ENCODE measurements at regions not wholly inside any gene's neighbourhood (a gene's known extent, or its start where the extent isn't known, plus 50 kb on each side); places are given as distances from the start of the nearest gene placed in this dataset.

- Histone ChIP-seq H3K27ac (ENCODE audit: extremely low read depth, low read depth, low read length) (no peak overlapping the region), H3K4me1 (ENCODE audit: control insufficient read depth, insufficient read depth, low read length) (no peaks in the 10 kb centered on the region), H3K36me3 (ENCODE audit: control insufficient read depth in 2 of 2, insufficient read depth in 1 of 2, low read length in 2 of 2) (no peaks in the 10 kb centered on the region), H3K4me3 (ENCODE audit: low read depth, low read length) (no peak overlapping the region), H3K9me3 (ENCODE audit: control insufficient read depth, insufficient read depth, low read depth, low read length) (no peaks in the 10 kb centered on the region)
- TF ChIP-seq, protein P1, sequence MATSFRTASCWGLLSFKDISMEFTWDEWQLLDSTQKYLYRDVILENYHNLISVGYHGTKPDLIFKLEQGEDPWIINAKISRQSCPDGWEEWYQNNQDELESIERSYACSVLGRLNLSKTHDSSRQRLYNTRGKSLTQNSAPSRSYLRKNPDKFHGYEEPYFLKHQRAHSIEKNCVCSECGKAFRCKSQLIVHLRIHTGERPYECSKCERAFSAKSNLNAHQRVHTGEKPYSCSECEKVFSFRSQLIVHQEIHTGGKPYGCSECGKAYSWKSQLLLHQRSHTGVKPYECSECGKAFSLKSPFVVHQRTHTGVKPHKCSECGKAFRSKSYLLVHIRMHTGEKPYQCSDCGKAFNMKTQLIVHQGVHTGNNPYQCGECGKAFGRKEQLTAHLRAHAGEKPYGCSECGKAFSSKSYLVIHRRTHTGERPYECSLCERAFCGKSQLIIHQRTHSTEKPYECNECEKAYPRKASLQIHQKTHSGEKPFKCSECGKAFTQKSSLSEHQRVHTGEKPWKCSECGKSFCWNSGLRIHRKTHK (tag by site-specific recombination; IDR thresholded peaks at IDR 0.05) = no peak
- no peak for TF ChIP-seq ZNF341 (tag by site-specific recombination; IDR thresholded peaks at IDR 0.05; ENCODE audit: low read depth)
- TF ChIP-seq ZNF629 (tag by site-specific recombination; IDR thresholded peaks at IDR 0.05) = no peak
- no peak for TF ChIP-seq ZNF521 (tag by site-specific recombination; IDR thresholded peaks at IDR 0.05)
- TF ChIP-seq ZNF354C (tag by site-specific recombination; IDR thresholded peaks at IDR 0.05; ENCODE audit: borderline replicate concordance, low read depth) = no peak
- no peak for TF ChIP-seq GLIS1 (tag by site-specific recombination; IDR thresholded peaks at IDR 0.05)
- TF ChIP-seq KLF16 (tag by site-specific recombination; IDR thresholded peaks at IDR 0.05) = no peak
- no peak for TF ChIP-seq ZNF292 (tag by site-specific recombination; IDR thresholded peaks at IDR 0.05; ENCODE audit: borderline replicate concordance, low read depth)
- no peak for TF ChIP-seq ZNF621 (tag by site-specific recombination; IDR thresholded peaks at IDR 0.05)
- POLR2A ChIA-PET = no interaction called here
- CTCF ChIA-PET = no interaction called here
These were observed 202.0 kb downstream of the FOXO1 start for GRCh38 chr13:40464337-40465014.

DNA sequence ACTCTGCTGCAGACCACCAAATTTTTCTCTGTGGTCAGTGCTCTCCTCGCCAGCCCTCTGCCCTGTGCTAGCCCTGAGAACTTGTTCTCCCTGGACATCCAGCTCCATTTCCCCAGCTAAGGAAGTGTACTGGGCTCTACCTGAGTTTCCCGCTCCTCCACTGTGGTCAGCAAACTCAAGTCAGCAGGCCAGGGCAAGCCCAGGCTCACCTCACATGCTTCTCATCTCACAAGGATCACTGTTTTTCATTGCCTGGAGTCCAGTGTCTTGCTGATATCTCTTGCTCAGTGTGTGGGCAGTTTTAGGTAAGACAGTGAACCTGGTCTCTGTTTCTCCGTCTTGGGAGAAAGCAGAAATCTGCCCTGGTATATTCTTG, 201.4 kb downstream of the FOXO1 start:
- H3K4me1 ChIP-seq (ENCODE audit: control insufficient read depth, insufficient read depth, low read length) = no peaks in the 10 kb centered on the region
- H3K27ac ChIP-seq (ENCODE audit: extremely low read depth, low read depth, low read length) = no peak overlapping the region
- H3K4me3 ChIP-seq (ENCODE audit: low read depth, low read length) = no peak overlapping the region
- TF ChIP-seq ZNF610 (tag by site-specific recombination; IDR thresholded peaks at IDR 0.05; ENCODE audit: borderline replicate concordance) (no peak), YY1 (tag by site-specific recombination; IDR thresholded peaks at IDR 0.05) (no peak), ZNF48 (tag by site-specific recombination; IDR thresholded peaks at IDR 0.05) (no peak), ZNF18 (tag by site-specific recombination; IDR thresholded peaks at IDR 0.05) (no peak), ZNF623 (tag by site-specific recombination; IDR thresholded peaks at IDR 0.05) (no peak), ZNF529 (tag by site-specific recombination; IDR thresholded peaks at IDR 0.05; ENCODE audit: insufficient replicate concordance) (no peak), IKZF3 (tag by site-specific recombination; IDR thresholded peaks at IDR 0.05) (no peak), ZNF10 (tag by site-specific recombination; IDR thresholded peaks at IDR 0.05) (no peak), KLF9 (tag by site-specific recombination; IDR thresholded peaks at IDR 0.05; ENCODE audit: low read depth) (no peak), WT1 (tag by site-specific recombination; IDR thresholded peaks at IDR 0.05) (no peak), ZNF473 (tag by site-specific recombination; IDR thresholded peaks at IDR 0.05) (no peak), REPIN1 (tag by site-specific recombination; IDR thresholded peaks at IDR 0.05; ENCODE audit: low read depth) (no peak), SETDB1 (IDR thresholded peaks at IDR 0.05; ENCODE audit: insufficient read length, low read length) (no peak), ZNF830 (tag by site-specific recombination; IDR thresholded peaks at IDR 0.05; ENCODE audit: low read depth) (no peak), ZFP37 (tag by site-specific recombination; IDR thresholded peaks at IDR 0.05) (no peak)
- TF ChIP-seq, protein P2, sequence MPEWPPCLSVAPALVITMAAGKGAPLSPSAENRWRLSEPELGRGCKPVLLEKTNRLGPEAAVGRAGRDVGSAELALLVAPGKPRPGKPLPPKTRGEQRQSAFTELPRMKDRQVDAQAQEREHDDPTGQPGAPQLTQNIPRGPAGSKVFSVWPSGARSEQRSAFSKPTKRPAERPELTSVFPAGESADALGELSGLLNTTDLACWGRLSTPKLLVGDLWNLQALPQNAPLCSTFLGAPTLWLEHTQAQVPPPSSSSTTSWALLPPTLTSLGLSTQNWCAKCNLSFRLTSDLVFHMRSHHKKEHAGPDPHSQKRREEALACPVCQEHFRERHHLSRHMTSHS (tag by site-specific recombination; IDR thresholded peaks at IDR 0.05) = no peak
- TF ChIP-seq, protein P3, sequence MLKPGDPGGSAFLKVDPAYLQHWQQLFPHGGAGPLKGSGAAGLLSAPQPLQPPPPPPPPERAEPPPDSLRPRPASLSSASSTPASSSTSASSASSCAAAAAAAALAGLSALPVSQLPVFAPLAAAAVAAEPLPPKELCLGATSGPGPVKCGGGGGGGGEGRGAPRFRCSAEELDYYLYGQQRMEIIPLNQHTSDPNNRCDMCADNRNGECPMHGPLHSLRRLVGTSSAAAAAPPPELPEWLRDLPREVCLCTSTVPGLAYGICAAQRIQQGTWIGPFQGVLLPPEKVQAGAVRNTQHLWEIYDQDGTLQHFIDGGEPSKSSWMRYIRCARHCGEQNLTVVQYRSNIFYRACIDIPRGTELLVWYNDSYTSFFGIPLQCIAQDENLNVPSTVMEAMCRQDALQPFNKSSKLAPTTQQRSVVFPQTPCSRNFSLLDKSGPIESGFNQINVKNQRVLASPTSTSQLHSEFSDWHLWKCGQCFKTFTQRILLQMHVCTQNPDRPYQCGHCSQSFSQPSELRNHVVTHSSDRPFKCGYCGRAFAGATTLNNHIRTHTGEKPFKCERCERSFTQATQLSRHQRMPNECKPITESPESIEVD (tag by site-specific recombination; IDR thresholded peaks at IDR 0.05) = no peak
- H3K9me3 ChIP-seq (ENCODE audit: control insufficient read depth, insufficient read depth, low read depth, low read length) = no peaks in the 10 kb centered on the region
- ChIA-PET CTCF (no interaction called here), POLR2A (no interaction called here)
- H3K36me3 ChIP-seq (ENCODE audit: control insufficient read depth in 2 of 2, insufficient read depth in 1 of 2, low read length in 2 of 2) = no peaks in the 10 kb centered on the region
